Activated CD4-positive, alpha-beta T cell treated with anti-CD3 and anti-CD28 coated beads, Interleukin-10, Interleukin-2, amounts not matched to agents 100 ng/mL and 50 ng/mL, durations not matched to agents 16 hours and 8 hours (primary cell): ENCODE measurements at regions not wholly inside any gene's neighbourhood (a gene's known extent, or its start where the extent isn't known, plus 50 kb on each side); places are given as distances from the start of the nearest gene placed in this dataset.
"Not testable (repeated sequence)": the region's sequence is repeated elsewhere in the genome, so short reads cannot be mapped to it uniquely, and the experiment has no call there.

Experiments used
- DNase-seq: peaks from one replicate; pipeline ENCODE4 v3.0.0-alpha.2; 2020

DNA sequence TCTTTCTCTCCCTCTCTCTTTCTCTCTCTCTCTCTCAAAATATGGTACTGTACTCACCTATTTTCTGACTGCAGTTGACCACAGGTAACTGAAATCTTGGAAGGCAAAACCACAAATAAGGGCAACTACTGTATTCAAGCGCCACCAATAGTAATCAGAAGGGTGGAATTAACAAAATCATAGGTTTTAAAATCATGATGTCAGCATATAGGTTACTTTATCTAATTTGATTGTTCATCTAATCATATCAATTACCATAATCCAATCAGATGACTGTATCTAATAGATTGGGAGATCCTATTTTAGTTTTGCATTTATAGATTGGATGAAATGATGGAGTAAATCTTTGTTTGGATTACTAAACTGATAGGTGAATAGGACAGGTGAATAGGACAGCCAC, 155.8 kb upstream of the KITLG start:
- DNase-seq, result no peak

DNA sequence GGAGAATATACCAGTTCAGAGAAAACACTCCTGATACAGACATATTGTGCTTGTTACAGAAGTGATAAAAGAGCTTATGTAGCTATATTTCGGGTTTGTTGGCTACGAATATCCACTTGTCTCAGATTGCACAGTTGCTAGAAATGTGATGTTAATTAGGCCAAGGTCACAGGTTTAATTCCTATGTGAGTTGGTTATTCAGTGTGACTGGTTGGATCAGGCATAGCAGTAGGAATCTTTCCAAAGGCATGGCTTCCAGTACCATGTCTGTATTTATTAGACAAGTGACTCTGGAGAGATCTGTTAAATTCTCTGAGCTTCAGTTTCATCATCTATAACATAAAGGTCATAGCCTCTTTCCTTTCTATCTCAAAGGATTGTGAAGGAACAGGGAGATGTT, 152.7 kb upstream of the KITLG start:
- DNase-seq, result no peak

DNA sequence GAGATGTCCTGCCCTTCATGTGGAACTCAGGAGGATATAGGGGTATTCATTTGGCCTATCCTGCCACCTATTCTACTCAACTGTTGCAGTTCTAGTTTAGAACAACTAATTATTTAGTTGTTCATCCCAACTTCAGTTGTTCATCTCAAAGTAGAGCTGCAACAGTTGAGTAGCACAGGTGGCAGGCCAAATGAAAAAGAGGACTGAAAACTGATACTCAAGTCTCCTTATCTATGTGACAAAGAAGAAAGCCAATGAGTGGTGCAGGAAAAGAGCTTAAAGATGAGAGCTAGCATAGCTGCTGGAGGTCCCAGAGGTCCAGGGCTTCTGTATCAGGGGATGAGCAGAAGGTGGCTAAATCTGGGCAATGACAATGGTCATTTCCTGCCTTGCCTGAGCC, 148.9 kb upstream of the KITLG start:
- DNase-seq, result no peak

DNA sequence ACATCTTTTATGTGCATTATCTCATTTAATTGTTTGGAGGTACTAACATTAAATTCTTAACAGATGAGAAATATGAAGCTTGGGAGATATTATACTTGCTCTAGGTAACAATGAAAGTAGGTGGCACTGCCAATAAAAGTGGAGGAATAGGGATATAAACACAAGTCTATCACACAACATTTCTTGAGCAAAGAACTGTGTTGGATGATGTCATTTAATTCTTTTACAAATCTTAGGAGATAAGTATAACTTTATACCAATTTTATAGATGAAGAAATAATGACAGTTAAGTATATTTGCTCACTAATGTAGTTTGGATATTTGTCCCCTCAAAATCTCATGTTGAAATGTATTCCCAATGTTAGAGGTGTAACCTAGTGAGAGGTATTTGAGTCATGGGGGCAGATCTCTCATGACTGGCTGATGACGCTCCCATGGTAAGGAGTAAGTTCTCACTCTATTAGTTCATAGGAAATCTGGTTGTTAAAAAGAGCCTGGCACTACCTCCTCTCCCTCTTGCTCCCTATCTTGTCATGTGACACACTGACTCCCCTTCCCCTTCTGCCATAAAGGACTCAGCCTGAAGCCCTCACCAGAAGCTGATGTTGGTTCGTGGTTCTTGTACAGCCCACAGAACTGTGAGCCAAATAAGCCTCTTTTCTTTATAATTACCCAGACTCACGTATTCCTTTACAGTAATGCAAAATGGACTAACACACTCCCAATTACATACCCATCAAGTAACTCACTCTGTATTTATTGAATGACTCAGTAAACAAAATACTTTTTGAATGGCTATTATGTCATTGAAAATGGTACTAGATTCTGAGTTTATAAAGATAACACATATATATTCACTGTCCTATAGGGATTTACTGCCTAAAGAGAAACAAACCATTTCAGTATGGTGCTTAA, 146.8 kb upstream of the KITLG start:
- no peak for DNase-seq

DNA sequence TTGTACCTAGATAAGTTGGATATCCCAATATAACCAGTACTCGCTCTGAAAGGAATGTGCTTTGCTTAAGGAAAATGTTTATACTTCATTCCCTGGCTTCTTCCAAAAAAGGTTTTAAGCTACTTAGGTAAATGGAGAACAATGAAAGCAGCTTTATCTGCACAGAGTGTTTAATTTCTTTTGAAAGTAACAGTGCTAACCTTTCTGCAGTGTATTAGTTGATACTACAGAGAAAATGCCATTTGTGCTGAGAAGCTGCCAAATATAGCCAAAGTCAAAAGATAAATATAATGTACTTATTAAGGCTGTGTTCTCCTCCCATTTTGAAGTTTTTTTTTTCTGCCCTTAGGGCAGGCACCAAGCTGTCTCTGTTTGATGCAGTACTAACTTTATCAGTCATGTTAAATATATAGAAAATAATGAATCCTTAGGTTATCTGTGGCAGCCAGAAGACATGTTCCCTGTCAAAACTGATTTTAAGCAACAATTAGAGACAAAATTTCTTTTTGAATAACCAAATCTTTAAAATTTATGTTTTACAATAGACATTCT, 145.4 kb upstream of the KITLG start:
- DNase-seq, result no peak

DNA sequence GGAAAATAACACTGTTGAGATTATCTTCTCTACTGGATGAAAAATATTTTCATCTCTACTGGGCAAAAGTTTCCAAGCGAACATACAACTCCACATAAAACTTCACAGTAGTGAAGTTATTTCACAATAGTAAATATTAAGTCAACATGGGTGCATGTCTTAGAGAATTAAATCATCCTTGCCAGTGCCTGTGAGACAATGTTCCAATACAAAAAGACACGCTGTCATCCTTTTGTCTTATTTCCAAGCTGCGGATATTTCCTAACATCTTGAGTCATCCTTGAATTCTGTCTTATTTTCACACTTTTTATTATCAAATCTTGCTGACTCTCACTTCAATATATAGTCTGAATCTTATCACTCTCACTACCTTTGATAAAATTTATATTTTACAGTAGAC, 142.9 kb upstream of the KITLG start:
- DNase-seq, result no peak

DNA sequence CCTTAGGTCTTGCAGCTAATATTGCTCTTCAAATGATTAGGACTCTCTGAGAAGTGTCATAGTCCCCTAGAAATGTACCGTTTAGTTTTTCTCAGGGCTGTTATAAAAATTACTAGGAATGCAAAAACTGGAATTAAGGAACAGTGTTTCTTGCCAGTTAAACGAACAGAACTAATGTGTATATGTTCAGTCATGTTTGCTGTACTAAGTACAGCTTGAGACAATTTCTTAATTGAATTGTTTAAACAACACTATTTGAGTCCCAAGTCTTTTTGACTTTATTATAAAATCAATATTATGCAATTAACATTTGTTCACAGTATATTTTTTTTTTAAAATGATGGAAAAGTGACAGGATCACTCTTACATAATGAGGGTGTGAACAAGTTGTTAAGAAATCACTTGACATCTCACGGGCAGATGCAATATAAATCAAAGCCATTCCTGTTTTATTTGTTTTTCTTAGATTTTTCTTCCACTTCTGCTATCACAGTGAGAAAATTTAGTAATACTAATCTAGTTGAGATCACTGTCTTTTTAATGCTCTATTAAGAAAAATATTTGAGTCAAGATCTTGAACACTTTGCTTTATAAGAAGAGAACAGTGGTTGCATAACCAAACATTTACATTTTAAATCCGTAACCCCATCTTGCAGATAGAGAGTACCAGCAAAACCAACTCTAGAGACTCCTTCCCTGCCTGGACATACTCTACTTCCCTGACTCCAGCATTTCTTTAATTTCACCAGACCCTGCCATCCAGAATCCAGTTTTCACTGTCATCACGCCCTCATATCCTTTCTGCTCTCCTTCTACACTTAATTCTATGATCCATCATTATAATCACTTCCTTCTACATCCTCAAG, 140.7 kb upstream of the KITLG start:
- no peak for DNase-seq

DNA sequence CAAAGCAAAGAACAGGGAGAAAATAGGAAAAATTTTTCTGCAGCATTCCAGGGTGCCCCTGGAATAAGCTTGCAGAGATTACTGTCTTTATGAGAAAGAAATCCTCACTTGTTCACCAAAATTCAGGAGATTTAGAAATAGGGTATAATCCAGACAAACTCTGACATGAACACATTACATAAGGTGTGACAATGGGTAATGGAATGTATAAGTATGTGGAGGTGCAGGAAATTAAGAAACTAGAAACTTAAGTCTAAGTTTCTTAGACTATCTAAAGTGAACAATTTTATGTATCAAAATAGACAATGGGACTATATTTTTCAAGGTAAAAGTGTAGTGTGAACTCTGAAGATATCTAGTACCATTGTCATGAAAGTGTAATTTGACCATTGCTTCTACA, 140.0 kb upstream of the KITLG start:
- DNase-seq, result no peak

DNA sequence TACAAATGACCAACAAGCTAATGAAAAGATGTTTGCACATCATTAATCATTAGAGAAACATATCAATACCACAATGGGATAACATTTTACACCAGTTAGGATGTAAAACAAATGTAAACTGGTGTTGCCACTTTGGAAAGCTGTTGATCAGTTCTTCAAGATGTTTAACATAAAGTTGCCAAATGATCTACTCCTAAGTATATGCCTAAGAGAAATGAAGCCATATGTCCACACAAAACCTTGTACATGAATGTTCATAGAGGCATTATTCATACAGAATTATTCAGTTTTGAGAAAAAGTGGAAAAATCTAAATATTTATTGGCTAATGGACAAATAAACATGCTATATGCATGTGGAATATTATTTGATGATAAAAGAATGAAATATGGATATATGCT, 136.9 kb upstream of the KITLG start:
- no peak for DNase-seq

DNA sequence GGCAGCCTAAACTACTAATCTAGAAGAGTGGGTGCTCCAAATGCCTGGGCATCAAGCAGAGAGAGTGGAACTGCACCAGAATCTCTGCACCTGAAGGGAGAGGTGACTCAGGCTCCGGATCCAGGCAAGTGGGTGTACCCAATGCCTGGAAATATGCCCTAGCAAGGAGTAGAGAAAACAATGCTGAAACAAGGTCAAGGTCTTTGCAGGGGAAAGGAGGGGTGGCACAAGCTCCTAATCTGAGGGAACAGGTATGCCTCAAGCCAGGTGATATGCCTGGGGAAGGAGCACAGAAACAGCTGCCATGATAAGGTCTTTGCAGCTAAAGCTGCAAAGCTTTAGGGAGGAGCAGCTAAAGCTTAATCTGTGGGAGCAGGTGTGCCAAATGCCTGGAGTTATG, 136.0 kb upstream of the KITLG start:
- DNase-seq, result no peak

DNA sequence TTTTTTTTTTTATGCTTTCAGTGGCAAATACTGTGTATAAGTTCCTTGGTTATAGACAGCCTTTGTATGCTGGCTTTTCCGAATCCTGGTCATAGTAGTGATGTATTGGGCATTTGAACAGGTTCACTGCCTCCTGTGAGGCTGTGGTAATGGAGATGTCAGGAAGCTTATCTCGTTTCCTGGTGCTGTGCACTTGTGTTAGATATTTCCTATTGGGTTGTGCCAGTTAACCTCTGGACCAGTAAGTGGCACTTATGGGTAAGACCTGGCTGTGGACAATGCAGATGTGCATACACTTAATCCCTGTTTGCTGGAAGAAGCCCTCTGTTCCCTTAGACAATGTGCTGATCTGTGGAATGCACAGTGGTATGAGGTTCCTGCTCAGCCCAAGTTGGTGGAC, 135.4 kb upstream of the KITLG start:
- DNase-seq, result no peak

DNA sequence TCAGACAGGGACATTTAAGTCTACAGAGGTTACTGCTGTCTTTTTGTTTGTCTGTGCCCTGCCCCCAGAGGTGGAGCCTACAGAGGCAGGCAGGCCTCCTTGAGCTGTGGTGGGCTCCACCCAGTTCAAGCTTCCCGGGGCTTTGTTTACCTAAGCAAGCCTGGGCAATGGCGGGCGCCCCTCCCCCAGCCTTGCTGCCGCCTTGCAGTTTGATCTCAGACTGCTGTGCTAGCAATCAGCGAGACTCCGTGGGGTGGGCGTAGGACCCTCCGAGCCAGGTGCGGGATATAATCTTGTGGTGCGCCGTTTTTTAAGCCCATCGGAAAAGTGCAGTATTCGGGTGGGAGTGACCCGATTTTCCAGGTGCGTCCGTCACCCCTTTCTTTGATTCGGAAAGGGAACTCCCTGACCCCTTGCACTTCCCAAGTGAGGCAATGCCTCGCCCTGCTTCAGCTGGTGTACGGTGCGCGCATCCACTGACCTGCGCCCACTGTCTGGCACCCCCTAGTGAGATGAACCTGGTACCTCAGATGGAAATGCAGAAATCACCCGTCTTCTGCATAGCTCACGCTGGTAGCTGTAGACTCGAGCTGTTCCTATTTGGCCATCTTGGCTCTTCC, 134.1 kb upstream of the KITLG start:
- not testable (repeated sequence) for DNase-seq

DNA sequence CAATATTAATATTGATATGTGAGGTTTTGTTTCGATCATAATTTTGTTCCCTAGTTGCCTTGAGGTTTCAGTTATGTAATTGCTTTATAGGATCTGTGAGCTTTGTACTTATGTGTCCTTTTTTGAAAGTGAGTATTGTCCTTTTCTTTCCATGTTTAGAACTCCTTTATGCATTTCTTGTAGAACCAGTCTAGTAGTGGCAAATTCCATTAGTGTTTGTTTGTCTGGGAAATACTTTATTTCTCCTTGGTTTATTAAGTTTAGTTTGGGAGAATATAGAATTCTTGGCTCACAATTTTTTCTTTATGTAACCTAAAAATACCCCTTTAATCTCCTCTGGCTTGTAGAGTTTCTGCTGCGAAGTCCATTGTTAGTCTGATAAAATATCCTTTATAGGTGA, 127.5 kb upstream of the KITLG start:
- DNase-seq, result no peak

DNA sequence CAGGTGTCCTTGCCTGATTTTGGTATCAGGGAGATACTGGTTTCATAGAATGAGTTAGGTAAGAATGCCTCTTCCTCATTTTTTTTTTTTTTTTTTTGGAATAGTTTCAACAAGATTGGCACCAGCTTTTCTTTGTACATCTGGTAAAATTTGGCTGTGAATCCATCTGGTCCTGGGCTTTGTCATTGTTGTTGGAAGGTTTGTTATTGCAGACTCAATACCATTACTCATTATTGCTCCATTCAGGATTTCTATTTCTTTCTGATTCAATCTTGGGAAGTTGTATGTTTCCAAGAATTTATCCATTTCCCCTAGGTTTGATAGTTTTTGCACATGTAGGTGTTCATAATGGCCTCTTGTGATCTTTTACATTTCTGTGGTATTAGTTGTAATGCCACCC, 126.0 kb upstream of the KITLG start:
- no peak for DNase-seq

DNA sequence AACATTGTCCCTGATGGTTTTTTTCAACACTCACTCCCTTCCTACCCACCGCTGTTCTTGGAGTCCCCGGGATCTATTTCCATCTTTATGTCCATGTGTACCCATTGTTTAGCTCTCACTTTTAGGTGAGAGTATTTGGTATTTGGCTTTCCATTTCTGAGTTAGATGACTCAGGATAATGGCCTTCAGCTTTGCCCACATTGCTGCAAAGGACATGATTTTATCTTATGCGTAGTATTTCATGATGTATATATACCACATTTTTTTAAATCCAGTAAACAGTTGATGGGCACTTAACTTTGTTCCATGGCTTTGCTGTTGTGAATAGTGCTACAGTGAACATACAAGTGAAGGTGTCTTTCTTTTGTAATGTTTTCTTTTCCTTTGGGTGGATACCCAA, 123.5 kb upstream of the KITLG start:
- DNase-seq, result no peak

DNA sequence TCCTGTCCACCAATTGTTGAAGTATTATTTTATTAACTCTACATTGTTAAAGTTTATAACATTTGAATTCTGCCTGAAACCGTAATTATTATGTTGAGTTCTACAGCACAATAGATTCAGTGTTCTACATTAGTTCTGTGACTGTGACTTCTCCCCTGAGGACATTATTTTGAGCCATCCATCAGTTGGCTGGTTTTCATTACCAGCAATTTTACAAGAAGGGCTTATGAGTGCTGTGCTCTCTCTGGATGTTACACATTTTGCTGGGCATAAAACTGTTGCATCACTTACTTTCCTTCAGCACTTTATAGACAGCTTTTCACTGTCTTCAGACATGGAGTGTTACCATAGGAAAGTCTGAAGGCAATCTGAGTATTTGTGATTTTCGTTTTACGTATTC, 118.2 kb upstream of the KITLG start:
- DNase-seq, result no peak

DNA sequence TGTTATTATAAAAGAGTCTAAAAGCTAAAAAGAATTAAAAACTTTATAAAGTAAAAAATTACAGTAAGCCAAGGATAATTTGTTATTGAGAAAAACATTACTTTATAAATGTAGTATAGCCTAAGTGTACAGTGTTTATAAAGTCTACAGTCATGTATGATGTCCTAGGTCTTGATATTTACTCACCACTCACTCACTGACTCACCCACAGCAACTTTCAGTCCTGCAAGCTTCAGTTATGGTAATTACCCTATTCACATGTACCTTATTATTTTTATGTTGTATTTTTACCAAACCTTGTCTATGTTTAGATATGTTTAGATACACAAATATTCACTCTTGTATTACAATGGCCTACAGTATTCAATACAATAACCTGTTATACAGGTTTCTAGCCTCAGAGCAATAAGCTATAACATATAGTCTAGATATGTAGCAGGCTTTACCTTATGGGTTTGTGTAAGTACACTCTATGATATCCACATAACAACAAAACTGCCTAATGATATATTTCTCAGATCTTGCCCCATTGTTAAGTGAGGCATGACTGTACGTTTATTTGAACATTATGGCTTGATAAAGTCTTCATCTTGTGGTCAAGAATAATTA, 113.7 kb upstream of the KITLG start:
- no peak for DNase-seq

DNA sequence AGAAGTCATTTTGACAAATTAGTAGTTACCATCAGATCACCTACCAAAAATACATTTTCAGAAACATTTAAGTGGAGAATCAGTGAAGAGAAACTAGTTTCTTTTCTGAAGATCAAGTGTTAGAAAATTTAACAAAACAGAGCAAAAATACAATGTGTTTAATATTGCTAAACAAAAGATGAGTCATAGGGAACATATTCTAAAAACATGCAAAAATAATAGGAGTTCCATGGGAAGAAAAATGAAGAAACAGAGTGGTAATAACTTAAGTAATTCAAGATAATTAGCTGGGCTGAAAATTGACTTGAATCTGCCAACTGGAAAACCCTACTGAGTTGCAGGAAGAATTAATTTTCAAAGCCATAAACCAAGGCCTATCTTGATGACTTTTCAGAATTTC, 111.5 kb upstream of the KITLG start:
- no peak for DNase-seq

DNA sequence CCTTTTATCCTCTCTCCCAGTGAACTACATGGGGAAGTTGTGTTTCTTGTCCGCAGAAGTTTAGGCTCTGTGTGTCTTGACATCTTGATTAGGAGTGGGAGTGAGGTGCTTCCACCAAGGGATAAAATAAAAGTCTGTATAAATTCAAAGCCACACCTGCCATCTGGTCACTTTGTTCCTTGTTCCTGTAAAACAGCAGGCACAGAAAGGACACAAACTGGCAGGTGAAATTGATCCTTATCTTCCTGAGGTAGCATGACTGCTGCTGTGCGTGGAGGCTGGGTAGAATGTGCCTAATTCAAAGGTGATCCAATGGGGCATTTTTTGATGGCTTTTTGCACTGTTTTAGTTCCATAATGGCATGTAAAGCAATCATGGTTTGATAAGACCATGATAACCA, 104.3 kb upstream of the KITLG start:
- no peak for DNase-seq

DNA sequence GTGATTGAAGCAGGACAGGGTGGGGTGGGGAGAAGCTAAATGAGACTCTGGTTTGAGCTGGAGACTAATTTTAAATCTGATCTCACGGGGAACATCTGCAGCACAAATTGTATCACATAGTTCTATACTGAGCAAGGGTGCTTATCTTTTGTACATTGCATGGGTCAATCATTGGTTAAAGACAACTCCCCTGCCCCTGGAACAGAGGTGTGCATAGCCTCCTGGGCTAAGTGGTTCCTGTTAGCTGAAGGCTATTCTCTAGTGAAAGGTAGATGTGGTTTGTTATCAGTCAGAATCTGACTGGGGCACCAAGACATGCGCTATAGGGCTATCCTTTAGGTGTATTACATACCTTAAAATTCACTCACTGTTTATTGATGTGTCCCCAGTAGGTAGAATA, 103.9 kb upstream of the KITLG start:
- DNase-seq, result no peak

DNA sequence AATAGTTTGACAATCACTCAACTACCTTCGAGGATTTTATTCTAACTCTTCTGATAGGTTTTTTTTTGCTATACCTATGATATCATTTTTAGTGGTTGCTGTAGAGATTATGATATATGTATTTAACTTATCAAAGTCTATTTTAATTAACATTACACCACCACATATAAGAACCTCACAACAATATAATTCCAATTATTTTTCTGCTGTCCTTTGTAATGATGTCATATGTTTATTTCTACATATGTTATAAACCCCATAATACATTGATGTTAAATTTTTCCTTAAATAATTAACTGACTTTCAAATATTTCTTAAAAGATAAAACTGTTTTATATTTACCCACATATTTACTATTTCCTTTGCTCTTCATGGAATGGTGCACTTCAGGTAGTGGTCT, 103.4 kb upstream of the KITLG start:
- no peak for DNase-seq

DNA sequence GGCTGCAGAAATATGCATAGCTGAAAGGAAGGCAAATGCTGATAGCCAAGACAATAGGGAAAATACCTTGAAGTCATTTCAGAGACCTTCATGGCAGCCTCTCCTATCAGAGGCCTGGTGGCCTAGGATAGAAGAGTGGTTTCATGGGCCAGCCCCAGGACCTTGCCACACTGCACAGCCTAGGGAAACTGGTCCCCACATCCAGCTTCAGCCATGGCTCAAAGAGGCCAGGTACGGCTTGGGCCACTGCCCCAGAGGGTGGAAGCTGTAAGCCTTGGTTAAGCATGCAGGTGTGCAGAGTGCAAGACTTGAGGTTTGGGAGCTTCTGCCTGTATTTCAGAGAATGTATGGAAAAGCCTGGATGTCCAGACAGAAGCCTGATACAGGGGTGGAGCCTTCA, 101.0 kb upstream of the KITLG start:
- DNase-seq, result no peak

DNA sequence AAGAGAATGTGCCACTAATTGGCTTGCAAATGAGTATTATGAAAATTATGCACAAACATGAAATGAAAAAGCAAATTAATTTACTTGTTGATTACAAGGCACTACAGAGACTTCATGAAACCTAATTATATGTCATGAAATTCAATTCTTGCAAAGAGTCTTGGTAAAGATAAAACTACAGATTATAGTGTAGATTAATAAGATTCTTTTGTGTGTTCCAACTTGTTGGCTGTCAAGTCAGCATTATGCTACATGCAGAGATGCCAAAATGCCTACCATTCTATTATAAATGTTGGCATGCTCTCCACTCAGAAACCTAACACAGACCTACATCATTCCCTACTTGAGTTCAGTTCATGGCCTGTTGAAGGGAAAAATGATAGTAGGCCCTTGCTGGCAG, 97.2 kb upstream of the KITLG start:
- no peak for DNase-seq
